ENCODE measurements at regions not wholly inside any gene's neighbourhood (a gene's known extent, or its start where the extent isn't known, plus 50 kb on each side); places are given as distances from the start of the nearest gene placed in this dataset.

GRCh38 chr18:78032574-78032973, 782.9 kb downstream of the GALR1 start:
- TF ChIP-seq REST (IDR thresholded peaks at IDR 0.05; ENCODE audit: insufficient read depth in 1 of 2, low read depth in 2 of 2, low read length in 2 of 2) = no peak
- no peak for TF ChIP-seq POLR2AphosphoS5 (IDR thresholded peaks at IDR 0.05; ENCODE audit: low read depth, low read length)
- no peak for TF ChIP-seq TAF1 (IDR thresholded peaks at IDR 0.05; ENCODE audit: borderline replicate concordance, insufficient read depth, low read length)
